ENCODE measurements at regions not wholly inside any gene's neighbourhood (a gene's known extent, or its start where the extent isn't known, plus 50 kb on each side); places are given as distances from the start of the nearest gene placed in this dataset.

DNA sequence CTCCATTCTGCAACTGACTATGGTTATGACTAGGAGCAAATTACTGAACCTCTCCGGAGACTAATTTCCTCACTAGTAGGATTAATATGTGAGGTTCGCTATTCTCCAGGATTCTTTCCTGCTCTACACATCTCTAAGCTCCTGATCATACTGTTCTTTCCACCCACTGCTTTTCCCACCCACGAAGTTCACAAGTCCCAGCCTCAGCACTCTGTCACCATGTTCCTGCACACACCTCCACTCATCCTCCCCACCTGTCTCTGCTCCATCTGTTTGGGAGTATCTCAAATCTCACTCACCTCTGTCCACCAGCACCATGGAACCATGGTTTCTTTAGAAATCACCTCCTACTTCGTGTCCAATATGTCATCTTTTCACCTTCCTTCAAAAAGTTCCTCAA, 185.3 kb downstream of the LRATD1 start:
- TF ChIP-seq, protein P1, sequence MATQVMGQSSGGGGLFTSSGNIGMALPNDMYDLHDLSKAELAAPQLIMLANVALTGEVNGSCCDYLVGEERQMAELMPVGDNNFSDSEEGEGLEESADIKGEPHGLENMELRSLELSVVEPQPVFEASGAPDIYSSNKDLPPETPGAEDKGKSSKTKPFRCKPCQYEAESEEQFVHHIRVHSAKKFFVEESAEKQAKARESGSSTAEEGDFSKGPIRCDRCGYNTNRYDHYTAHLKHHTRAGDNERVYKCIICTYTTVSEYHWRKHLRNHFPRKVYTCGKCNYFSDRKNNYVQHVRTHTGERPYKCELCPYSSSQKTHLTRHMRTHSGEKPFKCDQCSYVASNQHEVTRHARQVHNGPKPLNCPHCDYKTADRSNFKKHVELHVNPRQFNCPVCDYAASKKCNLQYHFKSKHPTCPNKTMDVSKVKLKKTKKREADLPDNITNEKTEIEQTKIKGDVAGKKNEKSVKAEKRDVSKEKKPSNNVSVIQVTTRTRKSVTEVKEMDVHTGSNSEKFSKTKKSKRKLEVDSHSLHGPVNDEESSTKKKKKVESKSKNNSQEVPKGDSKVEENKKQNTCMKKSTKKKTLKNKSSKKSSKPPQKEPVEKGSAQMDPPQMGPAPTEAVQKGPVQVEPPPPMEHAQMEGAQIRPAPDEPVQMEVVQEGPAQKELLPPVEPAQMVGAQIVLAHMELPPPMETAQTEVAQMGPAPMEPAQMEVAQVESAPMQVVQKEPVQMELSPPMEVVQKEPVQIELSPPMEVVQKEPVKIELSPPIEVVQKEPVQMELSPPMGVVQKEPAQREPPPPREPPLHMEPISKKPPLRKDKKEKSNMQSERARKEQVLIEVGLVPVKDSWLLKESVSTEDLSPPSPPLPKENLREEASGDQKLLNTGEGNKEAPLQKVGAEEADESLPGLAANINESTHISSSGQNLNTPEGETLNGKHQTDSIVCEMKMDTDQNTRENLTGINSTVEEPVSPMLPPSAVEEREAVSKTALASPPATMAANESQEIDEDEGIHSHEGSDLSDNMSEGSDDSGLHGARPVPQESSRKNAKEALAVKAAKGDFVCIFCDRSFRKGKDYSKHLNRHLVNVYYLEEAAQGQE (IDR thresholded peaks at IDR 0.05; ENCODE audit: insufficient read depth in 1 of 2, low read depth in 2 of 2, low read length in 2 of 2) = no peak
- TF ChIP-seq TAF1 (IDR thresholded peaks at IDR 0.05; ENCODE audit: borderline replicate concordance, insufficient read depth, low read length) (no peak), POLR2AphosphoS5 (IDR thresholded peaks at IDR 0.05; ENCODE audit: low read depth, low read length) (no peak), SIN3A (IDR thresholded peaks at IDR 0.05; ENCODE audit: borderline replicate concordance, insufficient read depth, low read length) (no peak)

All from PFSK-1 (cell line).